ENCODE measurements at regions not wholly inside any gene's neighbourhood (a gene's known extent, or its start where the extent isn't known, plus 50 kb on each side); places are given as distances from the start of the nearest gene placed in this dataset.

- TF ChIP-seq CTCF (IDR thresholded peaks at IDR 0.05; ENCODE audit: insufficient read depth, low read depth, low read length, missing control alignments): no peak
- H3K4me3 ChIP-seq (ENCODE audit: low read length): no peak overlapping the region
- no peak for DNase-seq (ENCODE audit: low read depth)
Measured at GRCh38 chr18:22093731-22094357, 75.5 kb upstream of the GATA6 start.

DNA sequence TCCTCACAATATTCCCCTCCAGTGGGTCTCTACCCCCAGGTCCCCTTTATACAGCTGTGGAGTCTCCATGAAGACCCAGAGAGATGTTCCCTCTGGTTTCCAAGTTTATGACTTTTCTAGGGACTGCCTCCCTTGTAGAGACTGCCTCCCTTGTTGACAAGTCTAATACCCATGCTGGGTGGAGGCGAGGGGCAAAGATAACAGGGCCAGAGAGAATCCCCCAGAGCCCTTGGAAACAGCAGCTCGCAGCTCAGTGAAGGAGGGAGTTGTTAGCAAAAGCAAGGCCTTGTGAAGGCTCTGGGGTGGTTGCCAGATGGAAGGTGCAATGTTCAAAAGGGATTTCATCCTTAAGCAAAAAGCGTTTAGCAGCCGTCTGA is 75.0 kb upstream of the GATA6 start:
- DNase-seq (ENCODE audit: low read depth): no peak
- TF ChIP-seq CTCF (IDR thresholded peaks at IDR 0.05; ENCODE audit: insufficient read depth, low read depth, low read length, missing control alignments): no peak
- no peak overlapping the region for H3K4me3 ChIP-seq (ENCODE audit: low read length)

DNA sequence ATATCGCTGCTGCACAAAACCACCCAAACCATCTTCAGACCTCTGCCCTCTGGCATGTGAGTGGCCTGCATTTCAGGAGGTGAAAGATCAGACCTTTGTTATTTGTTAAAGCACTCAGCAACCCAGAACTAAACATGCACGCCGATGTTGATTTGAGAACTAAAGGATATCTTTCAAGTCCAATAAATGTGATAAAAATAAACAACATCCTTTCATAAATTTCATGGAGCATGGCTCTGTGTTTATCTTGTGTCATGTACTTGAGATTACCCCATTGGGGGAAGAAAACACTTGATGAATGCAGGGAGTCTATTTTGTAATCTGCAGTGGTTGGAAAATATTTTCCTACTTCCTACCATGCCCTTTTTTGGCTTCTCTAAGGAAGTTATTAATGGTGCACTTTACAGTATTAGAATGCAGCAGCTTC is 70.8 kb upstream of the GATA6 start:
- DNase-seq (ENCODE audit: low read depth): no peak
- no peak for TF ChIP-seq CTCF (IDR thresholded peaks at IDR 0.05; ENCODE audit: insufficient read depth, low read depth, low read length, missing control alignments)
- H3K4me3 ChIP-seq (ENCODE audit: low read length): no peak overlapping the region

DNA sequence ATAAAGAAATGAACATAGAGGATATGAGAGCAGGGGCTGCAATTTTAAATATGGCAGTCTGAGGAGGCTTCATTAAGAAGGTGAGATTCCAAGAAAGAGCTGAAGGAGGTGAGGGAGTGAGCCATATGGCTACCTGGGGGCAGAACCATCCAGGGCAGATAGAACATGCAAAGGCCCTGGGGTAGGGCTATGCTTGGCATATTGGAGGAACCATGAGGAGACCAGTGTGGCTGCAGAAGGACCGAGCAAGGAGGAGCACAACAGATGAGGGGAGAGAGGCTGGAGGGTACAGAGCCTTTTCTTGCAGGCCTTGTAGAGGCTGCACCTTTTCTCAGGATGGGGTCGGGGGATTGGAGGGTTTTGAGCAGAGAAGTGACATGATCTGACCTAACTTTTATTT is 69.5 kb upstream of the GATA6 start:
- H3K4me3 ChIP-seq (ENCODE audit: low read length): no peak overlapping the region
- TF ChIP-seq CTCF (IDR thresholded peaks at IDR 0.05; ENCODE audit: insufficient read depth, low read depth, low read length, missing control alignments): no peak
- DNase-seq (ENCODE audit: low read depth): no peak

DNA sequence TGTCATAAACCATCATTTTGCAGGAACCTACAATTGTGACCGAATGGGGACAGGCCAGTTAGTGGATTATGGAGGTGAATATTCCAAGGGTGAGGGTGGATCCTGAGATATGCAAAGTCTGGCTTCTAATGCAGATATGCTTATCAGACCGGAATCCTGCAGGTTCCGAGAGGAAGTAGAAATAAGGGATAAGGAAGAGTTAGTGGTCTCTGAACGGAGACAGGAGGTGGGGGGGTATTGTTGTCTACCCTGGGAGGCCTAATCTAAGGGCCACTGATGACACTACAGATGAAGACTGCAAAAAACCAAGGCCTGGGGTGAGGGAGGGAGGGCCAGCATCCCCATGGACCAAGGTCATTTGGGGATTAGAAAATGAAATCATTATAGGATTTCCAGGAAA is 67.7 kb upstream of the GATA6 start:
- TF ChIP-seq CTCF (IDR thresholded peaks at IDR 0.05; ENCODE audit: insufficient read depth, low read depth, low read length, missing control alignments): no peak
- no peak for DNase-seq (ENCODE audit: low read depth)
- H3K4me3 ChIP-seq (ENCODE audit: low read length): no peak overlapping the region

DNA sequence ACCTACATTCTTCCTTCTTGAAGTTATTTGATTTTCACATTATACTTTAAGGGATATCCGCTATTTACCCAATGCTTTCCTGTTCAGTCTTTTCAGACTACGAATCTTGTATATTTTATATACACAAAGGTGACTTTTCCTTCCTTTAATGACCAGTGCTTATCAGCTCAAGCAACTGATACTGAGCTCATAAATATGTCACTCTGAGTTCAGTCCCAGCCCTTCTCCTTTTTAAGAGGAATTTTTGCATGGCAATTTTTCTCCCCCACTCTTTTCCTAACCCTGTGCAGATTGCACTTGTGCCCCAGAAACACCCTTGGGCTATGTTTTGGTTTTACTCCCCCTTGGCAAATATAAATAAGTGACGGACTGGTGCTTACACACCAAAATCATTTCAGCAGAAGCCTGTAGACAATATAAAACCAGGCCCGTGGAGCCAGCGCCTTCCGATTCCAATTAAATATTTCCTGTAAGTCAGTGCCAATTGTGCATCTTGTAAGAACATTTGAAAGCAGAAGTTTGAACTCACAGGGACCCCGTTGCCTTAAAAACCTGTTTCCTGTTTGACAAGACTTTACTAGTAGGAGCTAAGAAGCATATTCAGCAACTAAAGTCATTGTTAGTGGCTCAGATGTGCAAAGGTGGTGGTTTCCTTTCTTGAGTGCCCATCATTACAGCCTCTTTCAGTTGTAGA is 66.3 kb upstream of the GATA6 start:
- no peak for TF ChIP-seq CTCF (IDR thresholded peaks at IDR 0.05; ENCODE audit: insufficient read depth, low read depth, low read length, missing control alignments)
- DNase-seq (ENCODE audit: low read depth): no peak
- H3K4me3 ChIP-seq (ENCODE audit: low read length): no peak overlapping the region

DNA sequence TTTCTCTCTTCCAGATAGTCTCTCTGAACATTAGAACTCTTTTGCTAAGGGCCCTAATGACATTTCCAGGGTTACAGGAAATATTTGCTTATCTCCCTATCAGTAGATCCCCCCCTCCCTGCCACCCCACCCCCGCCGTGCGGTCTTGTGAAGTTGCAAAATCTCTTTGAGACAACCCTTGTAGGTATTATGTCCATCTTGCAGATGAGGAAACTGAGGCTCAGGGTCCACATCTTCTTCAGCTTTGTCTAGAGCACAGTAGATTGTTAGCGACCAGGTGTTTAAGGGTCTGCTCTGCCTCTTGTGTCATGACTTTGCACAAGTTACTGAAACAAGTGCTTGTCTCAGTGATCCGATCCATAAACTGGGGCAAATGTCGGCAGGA is 65.8 kb upstream of the GATA6 start:
- DNase-seq (ENCODE audit: low read depth): no peak
- no peak for TF ChIP-seq CTCF (IDR thresholded peaks at IDR 0.05; ENCODE audit: insufficient read depth, low read depth, low read length, missing control alignments)
- H3K4me3 ChIP-seq (ENCODE audit: low read length): no peak overlapping the region

All from epithelial cell of esophagus (primary cell).